Esophagus muscularis mucosa (tissue), 3 donors: ENCODE measurements at regions not wholly inside any gene's neighbourhood (a gene's known extent, or its start where the extent isn't known, plus 50 kb on each side); places are given as distances from the start of the nearest gene placed in this dataset.

Experiments
- POLR2AphosphoS5 ChIP-seq, 2 donors: sonication (generic); formaldehyde crosslinking; IDR thresholded peaks; one replicate each; pipeline ENCODE4 v1.6.1; 2017; ENCODE audit warnings: antibody characterized with exemption in 2 of 2
- TF ChIP-seq, protein P1 (sequence below), 3 experiments: fragments of 200-600 bp in 2 of 3; fragments of 450-650 bp in 1 of 3; sonication (generic) in 2 of 3; IDR thresholded peaks; one replicate each; pipeline ENCODE4 v1.5.1; 2017 to 2019; ENCODE audit warnings: antibody characterized with exemption in 3 of 3, mild to moderate bottlenecking in 2 of 3, moderate library complexity in 1 of 3

DNA sequence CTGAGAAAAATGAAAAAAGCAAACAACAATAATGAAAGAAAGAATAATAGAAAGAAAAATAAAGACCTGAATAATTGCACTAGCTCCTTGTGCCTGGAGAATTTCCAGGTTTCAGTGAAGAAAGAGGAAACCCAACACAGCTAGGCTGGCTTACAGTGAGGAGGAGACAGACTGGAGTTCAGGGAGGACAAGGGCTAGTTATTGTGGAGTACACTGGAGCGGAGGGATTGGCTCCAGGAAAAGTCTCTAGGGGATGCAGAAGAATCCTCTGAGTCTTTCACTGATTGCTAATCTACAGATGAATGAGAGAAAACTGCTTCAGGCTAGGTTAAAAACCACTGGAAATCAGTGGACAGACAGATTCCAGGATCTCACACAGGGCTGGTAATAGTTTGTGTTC lies 163.6 kb upstream of the RBMS1 start:
- TF ChIP-seq, protein P1, sequence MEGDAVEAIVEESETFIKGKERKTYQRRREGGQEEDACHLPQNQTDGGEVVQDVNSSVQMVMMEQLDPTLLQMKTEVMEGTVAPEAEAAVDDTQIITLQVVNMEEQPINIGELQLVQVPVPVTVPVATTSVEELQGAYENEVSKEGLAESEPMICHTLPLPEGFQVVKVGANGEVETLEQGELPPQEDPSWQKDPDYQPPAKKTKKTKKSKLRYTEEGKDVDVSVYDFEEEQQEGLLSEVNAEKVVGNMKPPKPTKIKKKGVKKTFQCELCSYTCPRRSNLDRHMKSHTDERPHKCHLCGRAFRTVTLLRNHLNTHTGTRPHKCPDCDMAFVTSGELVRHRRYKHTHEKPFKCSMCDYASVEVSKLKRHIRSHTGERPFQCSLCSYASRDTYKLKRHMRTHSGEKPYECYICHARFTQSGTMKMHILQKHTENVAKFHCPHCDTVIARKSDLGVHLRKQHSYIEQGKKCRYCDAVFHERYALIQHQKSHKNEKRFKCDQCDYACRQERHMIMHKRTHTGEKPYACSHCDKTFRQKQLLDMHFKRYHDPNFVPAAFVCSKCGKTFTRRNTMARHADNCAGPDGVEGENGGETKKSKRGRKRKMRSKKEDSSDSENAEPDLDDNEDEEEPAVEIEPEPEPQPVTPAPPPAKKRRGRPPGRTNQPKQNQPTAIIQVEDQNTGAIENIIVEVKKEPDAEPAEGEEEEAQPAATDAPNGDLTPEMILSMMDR (IDR thresholded peaks at IDR 0.05), result no peak
- TF ChIP-seq POLR2AphosphoS5 (IDR thresholded peaks at IDR 0.05), result no peak
